Esophagus squamous epithelium (tissue), 4 donors: ENCODE measurements at regions not wholly inside any gene's neighbourhood (a gene's known extent, or its start where the extent isn't known, plus 50 kb on each side); places are given as distances from the start of the nearest gene placed in this dataset.

ENCODE experiments used
- CTCF ChIP-seq, 6 experiments: fragments of 450-650 bp in 4 of 6; fragments of 200-600 bp in 2 of 6; sonication (generic) in 2 of 6; IDR thresholded peaks; one replicate each; pipeline ENCODE4 v1.5.1; 2016 to 2019; ENCODE audit warnings: antibody characterized with exemption in 6 of 6, mild to moderate bottlenecking in 4 of 6, moderate library complexity in 4 of 6
- POLR2A ChIP-seq, 4 donors: fragments of 450-650 bp; IDR thresholded peaks; one replicate each; pipeline ENCODE4 v1.6.1; 2017; ENCODE audit warnings: antibody characterized with exemption in 4 of 4, mild to moderate bottlenecking in 4 of 4, moderate library complexity in 3 of 4

GRCh38 chr2:58875436-58875835 lies 634.3 kb upstream of the FANCL start:
- TF ChIP-seq CTCF (IDR thresholded peaks at IDR 0.05) (no peak), POLR2A (IDR thresholded peaks at IDR 0.05) (no peak)
